ENCODE measurements at regions not wholly inside any gene's neighbourhood (a gene's known extent, or its start where the extent isn't known, plus 50 kb on each side); places are given as distances from the start of the nearest gene placed in this dataset.

- no peaks in the 10 kb centered on the region for H3K9me3 ChIP-seq (ENCODE audit: low read depth)
- H3K36me3 ChIP-seq, result no peaks in the 10 kb centered on the region
- H3K4me1 ChIP-seq (ENCODE audit: low read depth), result no peaks in the 10 kb centered on the region
- TF ChIP-seq, protein P1, sequence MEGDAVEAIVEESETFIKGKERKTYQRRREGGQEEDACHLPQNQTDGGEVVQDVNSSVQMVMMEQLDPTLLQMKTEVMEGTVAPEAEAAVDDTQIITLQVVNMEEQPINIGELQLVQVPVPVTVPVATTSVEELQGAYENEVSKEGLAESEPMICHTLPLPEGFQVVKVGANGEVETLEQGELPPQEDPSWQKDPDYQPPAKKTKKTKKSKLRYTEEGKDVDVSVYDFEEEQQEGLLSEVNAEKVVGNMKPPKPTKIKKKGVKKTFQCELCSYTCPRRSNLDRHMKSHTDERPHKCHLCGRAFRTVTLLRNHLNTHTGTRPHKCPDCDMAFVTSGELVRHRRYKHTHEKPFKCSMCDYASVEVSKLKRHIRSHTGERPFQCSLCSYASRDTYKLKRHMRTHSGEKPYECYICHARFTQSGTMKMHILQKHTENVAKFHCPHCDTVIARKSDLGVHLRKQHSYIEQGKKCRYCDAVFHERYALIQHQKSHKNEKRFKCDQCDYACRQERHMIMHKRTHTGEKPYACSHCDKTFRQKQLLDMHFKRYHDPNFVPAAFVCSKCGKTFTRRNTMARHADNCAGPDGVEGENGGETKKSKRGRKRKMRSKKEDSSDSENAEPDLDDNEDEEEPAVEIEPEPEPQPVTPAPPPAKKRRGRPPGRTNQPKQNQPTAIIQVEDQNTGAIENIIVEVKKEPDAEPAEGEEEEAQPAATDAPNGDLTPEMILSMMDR (IDR thresholded peaks at IDR 0.05; ENCODE audit: low read depth, low read length), result no peak
- no peak overlapping the region for H3K27ac ChIP-seq
- H3K4me3 ChIP-seq, result no peak overlapping the region
- H3K27me3 ChIP-seq, result no peaks in the 10 kb centered on the region
- no peak for DNase-seq (ENCODE audit: low read depth in 1 of 2, low spot score in 1 of 2)
Measured at GRCh38 chr5:86371061-86371460, 246.7 kb upstream of the COX7C start.

DNA sequence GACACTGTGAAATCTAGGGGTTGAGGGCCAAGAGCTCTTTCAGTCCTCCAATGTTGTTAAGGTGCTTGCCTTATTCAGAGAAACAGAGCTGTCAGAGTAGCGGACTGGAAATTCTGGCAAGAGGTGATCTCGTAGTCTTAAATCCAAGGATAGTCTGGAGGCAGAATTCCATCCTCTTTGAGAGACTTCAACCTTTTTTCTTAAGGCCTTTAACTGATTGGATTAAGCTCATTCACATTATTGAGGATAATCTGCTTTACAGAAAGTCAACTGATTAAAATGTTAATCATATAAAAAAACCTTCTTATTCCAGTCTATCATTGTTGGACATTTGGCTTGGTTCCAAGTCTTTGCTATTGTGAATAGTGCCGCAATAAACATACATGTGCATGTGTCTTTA, 243.1 kb upstream of the COX7C start:
- no peaks in the 10 kb centered on the region for H3K9me3 ChIP-seq (ENCODE audit: low read depth)
- TF ChIP-seq, protein P1 (IDR thresholded peaks at IDR 0.05; ENCODE audit: low read depth, low read length), result no peak
- no peaks in the 10 kb centered on the region for H3K4me1 ChIP-seq (ENCODE audit: low read depth)
- H3K27me3 ChIP-seq, result no peaks in the 10 kb centered on the region
- H3K27ac ChIP-seq, result no peak overlapping the region
- H3K36me3 ChIP-seq, result no peaks in the 10 kb centered on the region
- H3K4me3 ChIP-seq, result no peak overlapping the region
- no peak for DNase-seq (ENCODE audit: low read depth in 1 of 2, low spot score in 1 of 2)

DNA sequence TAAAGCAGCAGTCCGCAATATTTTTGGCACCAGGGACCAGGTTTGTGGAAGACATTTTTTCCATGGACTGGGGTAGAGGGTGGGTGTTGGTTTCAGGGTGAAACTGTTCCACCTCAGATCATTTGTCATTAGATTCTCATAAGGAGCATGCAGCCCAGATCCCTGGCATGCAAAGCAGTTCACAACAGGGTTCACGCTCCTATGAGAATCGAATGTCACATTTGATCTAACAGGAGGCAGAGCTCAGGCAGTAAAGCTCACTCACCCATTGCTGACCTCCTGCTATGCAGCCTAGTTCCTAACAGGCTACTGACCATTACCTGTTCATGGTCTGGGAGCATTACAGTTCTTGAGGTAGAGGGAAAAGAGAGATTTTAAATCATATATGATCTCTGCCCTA, 241.5 kb upstream of the COX7C start:
- no peaks in the 10 kb centered on the region for H3K36me3 ChIP-seq
- H3K4me1 ChIP-seq (ENCODE audit: low read depth), result no peaks in the 10 kb centered on the region
- DNase-seq (ENCODE audit: low read depth in 1 of 2, low spot score in 1 of 2), result no peak
- no peak overlapping the region for H3K27ac ChIP-seq
- H3K27me3 ChIP-seq, result no peaks in the 10 kb centered on the region
- no peak overlapping the region for H3K4me3 ChIP-seq
- TF ChIP-seq, protein P1 (IDR thresholded peaks at IDR 0.05; ENCODE audit: low read depth, low read length), result no peak
- H3K9me3 ChIP-seq (ENCODE audit: low read depth), result no peaks in the 10 kb centered on the region

DNA sequence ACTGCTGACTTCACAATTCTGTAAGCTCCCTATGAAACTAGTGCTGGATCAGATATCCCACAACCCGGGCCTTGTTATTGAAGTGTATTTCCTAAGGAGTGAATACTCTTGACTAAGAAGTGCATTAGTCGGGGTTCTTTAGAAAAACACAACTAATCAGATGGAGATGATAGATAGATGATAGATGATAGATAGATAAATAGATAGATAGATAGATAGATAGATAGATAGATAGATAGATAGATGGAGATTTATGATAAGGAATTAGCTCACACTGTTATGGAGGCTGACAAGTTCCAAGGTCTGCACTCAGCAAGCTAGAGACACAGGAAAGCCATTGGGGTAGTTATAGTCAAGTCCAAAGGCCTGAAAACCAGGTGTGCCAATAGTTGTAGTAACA, 214.6 kb upstream of the COX7C start:
- no peaks in the 10 kb centered on the region for H3K9me3 ChIP-seq (ENCODE audit: low read depth)
- no peak for DNase-seq (ENCODE audit: low read depth in 1 of 2, low spot score in 1 of 2)
- no peak overlapping the region for H3K27ac ChIP-seq
- H3K4me3 ChIP-seq, result no peak overlapping the region
- H3K4me1 ChIP-seq (ENCODE audit: low read depth), result peaks cover 5% of the 10 kb centered on the region
- no peaks in the 10 kb centered on the region for H3K36me3 ChIP-seq
- no peaks in the 10 kb centered on the region for H3K27me3 ChIP-seq
- TF ChIP-seq, protein P1 (IDR thresholded peaks at IDR 0.05; ENCODE audit: low read depth, low read length), result no peak

- Histone ChIP-seq H3K36me3 (no peaks in the 10 kb centered on the region), H3K4me1 (ENCODE audit: low read depth) (peaks cover 5% of the 10 kb centered on the region), H3K27ac (no peak overlapping the region), H3K27me3 (no peaks in the 10 kb centered on the region), H3K9me3 (ENCODE audit: low read depth) (no peaks in the 10 kb centered on the region), H3K4me3 (no peak overlapping the region)
- TF ChIP-seq, protein P1 (IDR thresholded peaks at IDR 0.05; ENCODE audit: low read depth, low read length), result no peak
- DNase-seq (ENCODE audit: low read depth in 1 of 2, low spot score in 1 of 2), result no peak
Measured at GRCh38 chr5:86404256-86404655, 213.5 kb upstream of the COX7C start.

DNA sequence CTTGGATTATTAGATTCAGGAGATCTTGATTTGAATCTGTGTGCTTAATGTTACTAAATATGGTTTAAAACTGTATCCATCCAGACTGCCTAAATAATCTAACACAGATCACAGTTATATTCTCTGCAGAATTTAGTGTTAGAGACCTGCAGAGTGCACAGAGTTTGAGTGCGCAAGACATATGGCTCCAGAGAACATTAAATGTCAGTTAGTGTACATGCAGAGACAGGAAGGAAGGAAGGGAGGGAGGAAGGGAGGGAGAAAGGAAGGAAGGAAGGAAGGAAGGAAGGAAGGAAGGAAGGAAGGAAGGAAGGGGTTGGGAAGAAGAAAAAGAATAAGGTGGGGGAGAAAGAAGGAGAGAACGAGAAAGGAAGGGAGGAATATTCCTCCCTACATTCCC, 210.0 kb upstream of the COX7C start:
- Histone ChIP-seq H3K27me3 (no peaks in the 10 kb centered on the region), H3K27ac (no peak overlapping the region), H3K9me3 (ENCODE audit: low read depth) (no peaks in the 10 kb centered on the region), H3K36me3 (no peaks in the 10 kb centered on the region), H3K4me3 (no peak overlapping the region), H3K4me1 (ENCODE audit: low read depth) (peaks cover 5% of the 10 kb centered on the region)
- DNase-seq (ENCODE audit: low read depth in 1 of 2, low spot score in 1 of 2), result no peak
- TF ChIP-seq, protein P1 (IDR thresholded peaks at IDR 0.05; ENCODE audit: low read depth, low read length), result no peak

Measured in cardiac muscle cell (in vitro differentiated cells and primary cell).